Activated CD4-positive, alpha-beta T cell treated with anti-CD3 and anti-CD28 coated beads for 36 hours (primary cell): ENCODE measurements at regions not wholly inside any gene's neighbourhood (a gene's known extent, or its start where the extent isn't known, plus 50 kb on each side); places are given as distances from the start of the nearest gene placed in this dataset.

Experiments used
- ATAC-seq: fragments of 200-7000 bp; cut with Tn5 transposase; one replicate; pipeline ENCODE4 v1.10.0; 2021; ENCODE audit warnings: mild to moderate bottlenecking, moderate library complexity
- CTCF ChIA-PET: fragments of 350-600 bp; sonication (Branson Sonifier 250); formaldehyde crosslinking; loops from one replicate; lab custom pipeline; 2021; ENCODE audit warnings: antibody characterized with exemption; lab: Charles Lee
- POLR2A ChIA-PET: fragments of 350-600 bp; sonication (Branson Sonifier 250); formaldehyde crosslinking; loops from one replicate; lab custom pipeline; 2021; ENCODE audit warnings: antibody characterized with exemption, inconsistent platforms; lab: Charles Lee
- DNase-seq: peaks from one replicate; pipeline ENCODE4 v3.0.0-alpha.2; 2020
- H3K27ac Mint-ChIP-seq: one replicate; pipeline ENCODE4 v1.8.0; 2021; ENCODE audit warnings: mixed read lengths
- H3K27me3 Mint-ChIP-seq: one replicate; pipeline ENCODE4 v1.8.0; 2021; ENCODE audit warnings: mixed read lengths
- H3K36me3 Mint-ChIP-seq: one replicate; pipeline ENCODE4 v1.8.0; 2021; ENCODE audit warnings: low read depth, mixed read lengths
- H3K4me1 Mint-ChIP-seq: one replicate; pipeline ENCODE4 v1.8.0; 2021; ENCODE audit warnings: mixed read lengths
- H3K4me3 Mint-ChIP-seq: one replicate; pipeline ENCODE4 v1.8.0; 2021; ENCODE audit warnings: mild to moderate bottlenecking, moderate library complexity, mixed read lengths
- H3K9me3 Mint-ChIP-seq: one replicate; pipeline ENCODE4 v1.8.0; 2021; ENCODE audit warnings: low read depth, mixed read lengths
- intact Hi-C, 2 experiments: fragments of 100-400 bp; cut with DNase I in 1 of 2; cut with micrococcal nuclease in 1 of 2; formaldehyde crosslinking; loops; one replicate each; pipeline versions ENCODE4 v1.14.2 to v1.15.1; 2022 to 2024; cut with DNase I, micrococcal nuclease

DNA sequence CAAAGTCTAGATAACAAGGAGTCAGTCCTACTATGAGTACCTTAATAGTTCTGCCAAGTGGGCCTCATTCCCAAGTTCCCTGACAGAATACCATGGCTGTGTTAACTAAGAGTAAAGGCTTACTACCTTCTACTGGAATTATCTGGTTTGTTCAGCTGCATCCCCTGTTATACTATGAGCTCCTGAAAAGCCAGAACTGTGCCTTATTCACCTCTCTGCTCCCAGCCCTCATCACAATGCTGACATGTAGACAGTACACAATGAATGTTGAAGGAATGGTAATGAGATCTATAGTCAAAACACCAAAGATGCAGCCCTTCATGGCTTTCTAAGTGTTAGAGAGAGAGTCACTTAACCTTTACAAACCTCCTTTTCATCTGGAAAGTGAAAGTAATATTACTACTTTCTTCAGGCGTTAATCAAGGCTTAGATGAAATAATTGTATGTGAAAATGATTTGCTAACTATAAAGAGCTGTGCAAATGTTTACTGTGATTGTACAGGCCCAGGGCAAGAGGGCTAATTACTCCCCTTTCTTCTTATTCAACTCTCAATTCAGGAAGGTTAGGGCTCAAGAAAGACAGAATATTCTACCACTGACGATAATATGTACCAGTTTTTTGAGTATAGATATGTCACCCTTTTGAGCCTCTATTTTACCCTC is 70.3 kb upstream of the MROH9 start:
- ChIA-PET POLR2A (no interaction called here), CTCF (no interaction called here)
- H3K27me3 Mint-ChIP-seq = peaks cover 3% of the 10 kb centered on the region
- no peaks in the 10 kb centered on the region for H3K36me3 Mint-ChIP-seq
- no peak overlapping the region for H3K27ac Mint-ChIP-seq
- no peak overlapping the region for H3K4me3 Mint-ChIP-seq
- intact Hi-C loops = no loop called here
- DNase-seq (no peak), ATAC-seq (no peak)
- H3K4me1 Mint-ChIP-seq = no peaks in the 10 kb centered on the region
- H3K9me3 Mint-ChIP-seq = no peaks in the 10 kb centered on the region

DNA sequence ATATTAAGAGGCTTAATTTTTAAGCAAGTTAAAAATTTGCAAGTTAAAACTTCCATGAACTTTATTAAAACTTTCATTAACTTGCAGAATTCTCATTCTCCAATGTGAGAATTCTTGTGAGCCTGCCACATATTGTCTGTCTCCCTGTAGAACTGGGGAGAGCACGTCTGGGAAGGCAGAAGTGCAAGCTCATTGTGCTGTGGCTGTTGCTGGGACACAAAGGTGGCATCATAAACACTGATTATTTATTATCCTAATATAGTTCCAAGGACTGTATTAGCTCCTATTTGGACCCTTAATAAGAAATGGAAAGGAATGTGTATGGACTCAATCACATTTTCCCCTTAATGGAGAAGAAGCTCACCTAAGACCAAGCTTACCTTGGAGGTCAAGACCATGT is 68.7 kb upstream of the MROH9 start:
- H3K27ac Mint-ChIP-seq = no peak overlapping the region
- no peaks in the 10 kb centered on the region for H3K9me3 Mint-ChIP-seq
- ChIA-PET POLR2A (no interaction called here), CTCF (no interaction called here)
- no peak for ATAC-seq
- H3K27me3 Mint-ChIP-seq = peaks cover 5% of the 10 kb centered on the region
- no peak for DNase-seq
- no peak overlapping the region for H3K4me3 Mint-ChIP-seq
- intact Hi-C loops = loop anchor here in 1 of 2 experiments (2.0 kb wide), 1 partner anchor 20 kb away; no protein-coding TSS in a partner anchor
- H3K36me3 Mint-ChIP-seq = no peaks in the 10 kb centered on the region
- H3K4me1 Mint-ChIP-seq = no peaks in the 10 kb centered on the region

DNA sequence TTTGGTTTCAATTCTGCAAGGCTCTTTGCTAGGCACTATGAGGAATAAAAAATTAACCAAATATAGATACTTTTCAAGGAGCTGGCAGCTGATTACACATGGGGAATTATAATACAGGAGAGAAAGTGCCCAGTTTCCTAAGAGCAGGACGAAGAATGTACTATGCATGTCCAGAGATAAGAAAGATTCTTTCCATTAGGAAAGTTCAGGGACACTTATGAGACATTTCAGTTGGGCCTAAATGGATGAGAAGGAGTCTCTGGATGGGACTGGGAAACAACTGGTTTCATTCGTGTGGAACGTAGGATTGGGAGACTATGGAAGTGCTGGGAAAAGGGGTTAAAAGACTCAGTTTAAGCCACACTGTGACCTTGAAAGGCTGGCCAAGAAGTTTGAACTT is 63.5 kb upstream of the MROH9 start:
- intact Hi-C loops = no loop called here
- ChIA-PET POLR2A (no interaction called here), CTCF (interaction anchor here (1.3 kb wide), 1 partner anchor 19 kb away, joined by 3 read pairs; no protein-coding TSS in a partner anchor)
- Mint-ChIP-seq H3K27me3 (peaks cover 21% of the 10 kb centered on the region), H3K27ac (no peak overlapping the region), H3K9me3 (no peaks in the 10 kb centered on the region), H3K36me3 (no peaks in the 10 kb centered on the region), H3K4me1 (no peaks in the 10 kb centered on the region), H3K4me3 (no peak overlapping the region)
- ATAC-seq = no peak
- no peak for DNase-seq

DNA sequence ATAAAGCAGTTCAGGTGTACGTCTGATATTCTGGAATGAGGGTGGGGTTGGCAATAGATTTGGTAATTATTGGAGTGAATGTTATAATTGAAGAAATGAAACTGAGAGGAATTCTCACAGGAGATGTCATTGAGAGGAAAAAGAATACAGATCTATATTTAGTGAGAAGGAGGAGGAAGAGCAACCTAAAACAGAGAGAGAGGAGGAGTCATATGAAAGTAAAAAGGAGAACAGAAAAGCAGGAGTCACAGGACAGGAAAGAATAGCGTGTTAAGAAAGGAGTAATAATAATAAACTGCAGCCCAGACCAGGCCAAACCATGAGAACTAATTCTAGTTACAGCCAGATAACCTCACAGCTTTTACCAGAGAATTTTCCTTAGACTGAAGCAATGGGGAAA is 62.7 kb upstream of the MROH9 start:
- H3K36me3 Mint-ChIP-seq = no peaks in the 10 kb centered on the region
- H3K4me1 Mint-ChIP-seq = no peaks in the 10 kb centered on the region
- no peak overlapping the region for H3K4me3 Mint-ChIP-seq
- H3K27ac Mint-ChIP-seq = no peak overlapping the region
- DNase-seq (no peak), ATAC-seq (no peak)
- POLR2A ChIA-PET = no interaction called here
- intact Hi-C loops = no loop called here
- CTCF ChIA-PET = no interaction called here
- H3K9me3 Mint-ChIP-seq = no peaks in the 10 kb centered on the region
- peaks cover 22% of the 10 kb centered on the region for H3K27me3 Mint-ChIP-seq

DNA sequence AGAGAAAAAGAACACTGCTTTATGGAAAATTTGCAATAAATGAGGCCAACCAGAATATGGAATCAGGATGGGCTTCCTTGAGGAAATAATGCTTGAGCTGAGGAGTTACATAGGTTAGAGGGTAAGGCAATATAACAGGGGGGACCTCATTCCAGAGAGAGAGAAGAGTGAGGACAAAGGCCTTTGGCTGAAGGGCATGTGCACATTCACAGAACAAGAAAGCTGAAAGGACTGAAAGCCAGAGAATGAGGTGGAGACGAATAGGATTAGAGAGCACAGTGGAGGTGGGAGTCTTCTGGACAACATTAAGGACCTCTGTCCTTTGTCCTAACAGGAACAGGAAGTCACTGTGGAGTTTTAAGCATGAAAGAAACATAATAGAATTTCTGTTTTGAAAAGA is 60.7 kb upstream of the MROH9 start:
- POLR2A ChIA-PET = no interaction called here
- Mint-ChIP-seq H3K27me3 (peaks cover 22% of the 10 kb centered on the region), H3K27ac (no peak overlapping the region), H3K4me3 (no peak overlapping the region), H3K9me3 (no peaks in the 10 kb centered on the region), H3K4me1 (no peaks in the 10 kb centered on the region), H3K36me3 (no peaks in the 10 kb centered on the region)
- intact Hi-C loops = no loop called here
- no peak for DNase-seq
- CTCF ChIA-PET = interaction anchor here (1.3 kb wide), 1 partner anchor 55 kb away, joined by 4 read pairs; no protein-coding TSS in a partner anchor
- no peak for ATAC-seq

DNA sequence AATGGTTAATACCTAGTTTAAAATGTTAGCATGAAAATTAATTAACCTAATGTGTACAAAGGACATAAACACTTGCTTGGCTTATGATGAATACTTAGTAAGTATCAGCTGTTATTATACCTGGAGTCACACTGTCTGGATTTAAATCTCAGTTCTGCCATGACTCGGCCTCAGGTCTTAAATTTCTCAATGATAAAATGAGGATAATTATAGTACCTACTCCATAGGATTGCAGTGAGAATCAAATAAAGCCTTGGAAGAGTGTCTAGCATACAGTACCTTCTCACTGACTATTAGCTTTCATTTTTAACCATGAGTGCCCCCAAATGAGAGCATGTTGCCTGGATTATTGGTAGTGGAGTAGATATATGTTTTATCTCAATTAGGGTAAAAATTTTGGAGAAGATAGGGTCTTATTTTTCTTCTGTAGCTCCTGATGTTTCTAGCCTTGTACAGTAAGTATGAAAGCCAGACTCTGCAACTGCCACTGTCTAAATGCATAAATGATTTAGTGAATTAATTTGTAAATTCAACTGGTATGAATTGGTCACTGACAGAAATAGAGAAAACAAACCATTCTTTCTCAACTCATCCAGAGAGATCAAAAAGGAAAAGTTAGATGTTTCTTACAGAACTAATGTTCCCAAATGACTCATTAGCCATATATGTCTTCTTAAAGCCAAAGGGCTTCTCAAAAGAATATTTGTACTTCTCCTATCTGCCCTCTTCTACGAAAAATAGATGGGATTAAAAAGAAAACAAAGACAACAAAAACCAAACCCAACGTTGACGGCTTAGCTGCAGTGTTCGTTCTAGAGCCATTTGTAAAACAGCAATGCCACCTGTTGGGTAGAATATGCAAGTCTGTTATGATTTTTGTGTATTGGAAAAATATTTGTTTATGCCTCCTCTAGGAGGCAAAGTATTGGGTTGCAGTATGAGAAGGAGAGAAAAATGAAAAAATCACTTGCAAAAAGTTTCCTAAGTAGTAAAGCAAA is 53.8 kb upstream of the MROH9 start:
- DNase-seq = no peak
- H3K27me3 Mint-ChIP-seq = peaks cover 12% of the 10 kb centered on the region
- intact Hi-C loops = no loop called here
- no peaks in the 10 kb centered on the region for H3K4me1 Mint-ChIP-seq
- CTCF ChIA-PET = interaction anchor here (0.7 kb wide), 1 partner anchor 9 kb away, joined by 3 read pairs; no protein-coding TSS in a partner anchor
- H3K27ac Mint-ChIP-seq = no peak overlapping the region
- POLR2A ChIA-PET = no interaction called here
- no peaks in the 10 kb centered on the region for H3K36me3 Mint-ChIP-seq
- ATAC-seq = no peak
- H3K9me3 Mint-ChIP-seq = no peaks in the 10 kb centered on the region
- H3K4me3 Mint-ChIP-seq = no peak overlapping the region
